Mammary epithelial cell (primary cell): ENCODE measurements at regions not wholly inside any gene's neighbourhood (a gene's known extent, or its start where the extent isn't known, plus 50 kb on each side); places are given as distances from the start of the nearest gene placed in this dataset.

Source experiments
- CTCF ChIP-seq, 2 donors: IDR thresholded peaks in 1 of 2; conservative IDR thresholded peaks in 1 of 2; 2 replicates each; pipeline ENCODE4 v1.5.1; 2011 to 2012; ENCODE audit warnings: inconsistent platforms in 2 of 2, low read length in 2 of 2, mild to moderate bottlenecking in 2 of 2, control low read depth in 1 of 2, low read depth in 1 of 2; ENCODE audit not compliant: insufficient read depth in 1 of 2; ENCODE audit errors: extremely low read depth in 1 of 2
- EZH2 ChIP-seq: IDR thresholded peaks from 2 replicates; pipeline ENCODE4 v1.6.1; 2012; ENCODE audit warnings: low read length, inconsistent platforms, borderline replicate concordance

- TF ChIP-seq EZH2 (no peak), CTCF (conservative IDR thresholded peaks at IDR 0.05 in 1 of 2, IDR thresholded peaks at IDR 0.05 in 1 of 2; ENCODE audit: extremely low read depth in 1 of 2, insufficient read depth in 1 of 2, low read depth in 1 of 2, low read length in 2 of 2) (no peak)
Observed at GRCh38 chr16:76106647-76107046, 170.6 kb upstream of the CNTNAP4 start.
